ENCODE measurements at regions not wholly inside any gene's neighbourhood (a gene's known extent, or its start where the extent isn't known, plus 50 kb on each side); places are given as distances from the start of the nearest gene placed in this dataset.

DNA sequence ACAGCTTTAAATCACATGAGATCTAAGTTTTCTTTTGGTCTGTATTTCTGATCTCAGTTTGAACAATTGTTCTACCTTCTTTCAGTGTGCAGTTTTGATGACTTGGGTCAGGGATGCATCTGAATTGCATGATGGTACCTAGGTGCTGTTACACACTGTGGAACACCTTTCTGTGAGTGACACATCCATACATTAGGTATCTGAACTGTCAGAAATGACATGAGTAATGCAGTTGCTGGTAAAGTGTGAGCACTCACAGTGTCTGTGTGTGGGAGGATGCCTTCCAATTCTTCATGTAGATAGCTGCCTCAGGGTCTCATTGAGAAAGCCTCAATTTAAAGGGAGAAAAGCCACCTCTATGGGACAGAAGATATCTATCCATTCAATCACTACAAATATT, 411.9 kb downstream of the PPARGC1A start:
- ATAC-seq = no peak
- POLR2A ChIA-PET = no interaction called here
- H3K4me3 Mint-ChIP-seq = no peak overlapping the region

DNA sequence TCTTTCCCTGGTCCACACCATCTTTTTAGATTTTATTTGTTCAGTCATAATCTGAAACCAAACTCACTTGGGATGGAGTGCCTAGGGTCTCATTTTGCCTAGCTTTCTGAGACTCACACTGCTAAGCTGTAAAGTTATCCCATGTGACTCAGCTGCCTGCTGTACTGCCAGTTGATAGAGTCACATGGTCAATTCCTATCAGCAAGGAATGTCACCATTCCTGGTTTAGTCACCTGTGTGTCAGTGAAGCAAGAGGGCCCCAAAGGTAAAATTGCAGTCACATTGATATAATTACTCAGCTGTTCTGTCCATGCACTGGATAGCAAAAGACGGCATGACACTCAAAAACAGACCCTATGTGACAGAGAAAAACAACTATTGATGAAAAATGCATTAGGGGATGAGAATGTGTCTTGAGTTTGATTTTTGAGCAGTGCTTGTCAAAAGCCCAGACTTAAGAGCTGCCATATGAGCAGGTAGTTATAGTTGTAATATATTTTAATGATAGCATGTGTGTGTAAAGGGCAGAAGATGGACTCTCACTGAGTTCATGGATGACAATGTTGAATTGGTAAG, 413.2 kb downstream of the PPARGC1A start:
- Mint-ChIP-seq H3K4me1 (no peaks in the 10 kb centered on the region), H3K36me3 (peaks cover 0 to 7% (median 0%) of the 10 kb centered on the region in 3 donors), H3K9me3 (peaks cover 0 to 12% (median 8%) of the 10 kb centered on the region in 9 donors), H3K27me3 (peaks cover 0 to 9% (median 0%) of the 10 kb centered on the region in 5 donors), H3K27ac (no peak overlapping the region), H3K4me3 (no peak overlapping the region)
- DNase-seq (no peak), ATAC-seq (no peak)
- POLR2A ChIA-PET = no interaction called here

More for the DNA sequence above, 411.9 kb downstream of the PPARGC1A start:
- Mint-ChIP-seq H3K27ac (no peak overlapping the region), H3K27me3 (no peaks in the 10 kb centered on the region), H3K36me3 (no peaks in the 10 kb centered on the region), H3K4me1 (no peaks in the 10 kb centered on the region), H3K9me3 (peaks cover 0 to 3% (median 0%) of the 10 kb centered on the region in 9 donors)
- no peak for DNase-seq

DNA sequence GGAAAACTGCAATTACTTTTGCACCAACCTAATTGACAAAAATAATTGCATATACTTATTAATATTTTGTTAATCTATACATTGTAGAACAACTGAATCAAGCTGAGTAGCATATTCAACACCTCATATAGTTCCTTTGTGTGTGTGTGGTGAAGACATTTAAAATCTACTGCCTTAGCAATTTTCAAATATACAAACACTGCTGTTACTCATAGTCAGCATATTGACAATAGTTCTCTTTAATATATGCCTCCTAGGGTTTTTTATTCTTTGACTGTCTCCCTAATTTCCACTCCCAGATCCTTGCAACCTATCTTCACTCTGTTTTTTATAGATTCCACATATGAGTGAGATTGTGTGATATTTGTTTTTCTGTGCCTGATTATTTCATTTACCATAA, 426.8 kb downstream of the PPARGC1A start:
- POLR2A ChIA-PET = no interaction called here
- no peak for DNase-seq
- Mint-ChIP-seq H3K27ac (no peak overlapping the region), H3K27me3 (peaks cover 0 to 12% (median 0%) of the 10 kb centered on the region in 5 donors), H3K36me3 (peaks cover 0 to 5% (median 0%) of the 10 kb centered on the region in 3 donors), H3K9me3 (peaks cover 0 to 17% (median 10%) of the 10 kb centered on the region in 9 donors), H3K4me3 (no peak overlapping the region), H3K4me1 (no peaks in the 10 kb centered on the region)
- no peak for ATAC-seq

GRCh38 chr4:23458054-23458453, 431.8 kb downstream of the PPARGC1A start:
- H3K4me1 Mint-ChIP-seq = no peaks in the 10 kb centered on the region
- DNase-seq (no peak), ATAC-seq (no peak)
- no peak overlapping the region for H3K4me3 Mint-ChIP-seq
- H3K9me3 Mint-ChIP-seq = peaks cover 0 to 16% (median 2%) of the 10 kb centered on the region in 9 donors
- H3K27ac Mint-ChIP-seq = no peak overlapping the region
- H3K36me3 Mint-ChIP-seq = no peaks in the 10 kb centered on the region
- POLR2A ChIA-PET = no interaction called here
- peaks cover 0 to 12% (median 0%) of the 10 kb centered on the region in 5 donors for H3K27me3 Mint-ChIP-seq

DNA sequence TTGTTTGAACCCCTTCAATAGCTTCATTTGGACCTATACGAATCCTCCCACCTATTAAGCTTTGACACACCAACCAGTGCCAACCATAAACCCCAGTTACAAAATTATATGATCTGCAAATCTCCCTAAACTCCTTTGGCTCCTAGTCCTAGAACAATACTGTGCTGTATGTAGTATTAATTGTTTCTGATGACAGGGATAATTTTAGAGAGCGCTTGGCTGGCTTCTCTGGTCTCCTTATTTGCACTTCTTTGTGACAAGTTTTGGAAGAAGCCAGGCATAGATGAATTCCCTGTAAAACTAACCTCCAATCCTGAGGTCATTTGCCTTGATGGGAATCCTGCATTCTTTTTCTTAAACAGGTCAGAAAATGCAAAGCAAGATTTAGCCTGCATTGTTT, 433.0 kb downstream of the PPARGC1A start:
- Mint-ChIP-seq H3K4me1 (peaks cover 0 to 2% (median 0%) of the 10 kb centered on the region in 4 donors), H3K4me3 (no peak overlapping the region), H3K9me3 (peaks cover 0 to 15% (median 2%) of the 10 kb centered on the region in 9 donors), H3K36me3 (no peaks in the 10 kb centered on the region), H3K27ac (no peak overlapping the region), H3K27me3 (peaks cover 0 to 12% (median 1%) of the 10 kb centered on the region in 5 donors)
- POLR2A ChIA-PET = no interaction called here
- no peak for DNase-seq
- no peak for ATAC-seq

DNA sequence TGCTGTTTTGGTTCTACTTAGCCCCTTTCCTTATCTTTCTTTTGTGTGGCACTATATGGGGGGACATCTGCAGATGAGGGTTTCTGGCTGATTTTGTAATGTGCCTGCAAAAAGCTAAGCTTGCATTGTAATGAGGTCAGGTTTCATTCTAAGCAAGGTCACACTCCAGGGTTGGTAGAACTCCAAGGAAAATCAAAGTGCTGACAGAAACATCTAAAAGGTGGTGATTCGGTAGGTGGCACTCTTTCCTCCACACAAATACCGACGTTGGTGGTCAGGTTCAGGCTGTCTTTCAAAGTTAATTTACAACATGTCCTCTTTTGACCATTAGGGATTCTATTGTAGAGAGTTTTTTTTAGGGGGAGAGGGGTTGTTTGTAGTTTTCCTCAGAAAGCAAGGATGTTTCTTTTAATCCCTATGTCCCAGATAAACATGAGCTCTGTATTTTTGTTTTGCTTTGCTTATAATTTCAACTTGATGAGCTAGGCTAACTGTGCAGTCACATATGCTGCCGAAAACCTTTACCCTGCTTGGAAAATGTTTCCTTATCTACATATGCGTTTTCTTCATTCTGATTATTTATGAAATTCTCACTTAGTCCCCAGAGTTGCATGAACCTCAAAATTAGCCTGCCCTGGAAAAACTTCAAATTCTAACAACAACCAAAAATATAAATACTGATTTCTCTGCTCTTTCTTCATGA, 434.2 kb downstream of the PPARGC1A start:
- Mint-ChIP-seq H3K27ac (no peak overlapping the region), H3K27me3 (peaks cover 0 to 12% (median 1%) of the 10 kb centered on the region in 5 donors), H3K36me3 (no peaks in the 10 kb centered on the region), H3K4me1 (peaks cover 0 to 2% (median 0%) of the 10 kb centered on the region in 4 donors), H3K4me3 (no peak overlapping the region), H3K9me3 (peaks cover 0 to 15% (median 0%) of the 10 kb centered on the region in 9 donors)
- ATAC-seq (no peak), DNase-seq (no peak)
- POLR2A ChIA-PET = no interaction called here

DNA sequence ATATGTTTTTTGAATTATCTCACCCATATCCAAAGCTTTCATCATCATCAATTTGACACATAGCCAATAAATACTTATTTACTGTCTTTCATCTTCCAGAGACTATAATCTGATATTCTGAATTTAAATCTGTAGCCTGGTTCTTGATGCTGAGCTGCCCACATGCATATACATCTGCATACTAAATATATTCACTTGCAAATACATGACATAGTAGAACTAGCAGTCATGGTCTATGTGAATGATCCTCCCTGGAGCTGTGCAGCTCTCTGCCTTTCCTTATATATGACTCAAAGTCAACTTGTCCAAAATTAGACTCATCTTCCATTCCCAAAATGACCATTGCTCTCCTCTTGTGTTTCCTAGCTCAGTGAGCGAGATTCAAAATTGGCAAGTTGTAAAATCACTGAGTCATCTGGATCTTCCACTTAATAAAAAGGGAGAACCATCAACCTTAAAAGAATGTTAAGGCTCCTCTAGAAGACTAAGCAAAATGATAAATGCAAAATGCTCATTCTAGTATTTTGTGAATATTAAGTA, 448.2 kb downstream of the PPARGC1A start:
- H3K4me1 Mint-ChIP-seq = no peaks in the 10 kb centered on the region
- no peaks in the 10 kb centered on the region for H3K36me3 Mint-ChIP-seq
- H3K9me3 Mint-ChIP-seq = peaks cover 0 to 15% (median 0%) of the 10 kb centered on the region in 9 donors
- ATAC-seq (no peak), DNase-seq (no peak)
- peaks cover 0 to 2% (median 0%) of the 10 kb centered on the region in 5 donors for H3K27me3 Mint-ChIP-seq
- H3K27ac Mint-ChIP-seq = no peak overlapping the region
- H3K4me3 Mint-ChIP-seq = no peak overlapping the region
- POLR2A ChIA-PET = no interaction called here

DNA sequence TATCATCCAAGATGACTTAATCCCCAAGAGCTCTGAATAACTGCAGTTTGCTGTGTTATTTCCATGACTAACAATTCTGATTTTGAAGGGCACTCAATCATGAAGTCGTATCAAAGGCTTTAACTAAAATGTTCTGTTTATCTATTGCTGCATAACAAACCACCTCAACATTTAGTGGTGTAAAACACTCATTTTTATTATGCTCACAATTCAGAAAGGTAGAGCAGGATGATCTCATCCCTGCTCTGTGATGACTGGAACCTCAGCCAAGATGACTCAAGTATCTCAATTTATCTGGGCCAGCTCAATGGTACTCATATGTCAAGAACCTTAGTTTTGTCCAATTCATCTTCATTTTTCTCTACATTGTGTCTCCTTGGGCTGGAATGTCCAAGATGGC, 451.1 kb downstream of the PPARGC1A start:
- Mint-ChIP-seq H3K4me3 (no peak overlapping the region), H3K27ac (no peak overlapping the region), H3K27me3 (no peaks in the 10 kb centered on the region), H3K36me3 (no peaks in the 10 kb centered on the region), H3K9me3 (peaks cover 0 to 15% (median 2%) of the 10 kb centered on the region in 9 donors), H3K4me1 (no peaks in the 10 kb centered on the region)
- DNase-seq (no peak), ATAC-seq (no peak)
- POLR2A ChIA-PET = no interaction called here

DNA sequence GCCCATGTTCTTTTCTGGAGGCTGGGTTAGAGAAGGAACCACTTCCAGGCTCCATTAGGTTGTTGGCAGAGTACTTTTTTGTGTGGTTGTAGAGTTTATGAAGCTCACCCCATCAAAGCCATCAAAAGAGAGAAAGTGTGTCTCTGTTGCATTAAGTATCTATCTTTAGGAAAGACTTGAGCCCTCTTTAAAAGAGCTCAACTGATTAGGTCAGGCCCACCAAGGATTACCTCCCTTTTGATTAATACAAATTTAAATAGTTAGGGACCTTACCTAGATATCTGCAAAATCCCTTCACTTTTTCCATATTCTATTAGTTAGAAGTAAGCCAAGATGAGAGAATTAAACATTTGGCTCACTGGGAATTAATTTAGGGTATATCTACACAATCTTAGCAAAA, 460.4 kb downstream of the PPARGC1A start:
- Mint-ChIP-seq H3K27me3 (no peaks in the 10 kb centered on the region), H3K9me3 (peaks cover 0 to 14% (median 3%) of the 10 kb centered on the region in 9 donors), H3K4me1 (no peaks in the 10 kb centered on the region), H3K4me3 (no peak overlapping the region), H3K27ac (no peak overlapping the region), H3K36me3 (no peaks in the 10 kb centered on the region)
- no peak for ATAC-seq
- POLR2A ChIA-PET = no interaction called here
- DNase-seq = no peak

- Mint-ChIP-seq H3K36me3 (no peaks in the 10 kb centered on the region), H3K9me3 (peaks cover 0 to 13% (median 3%) of the 10 kb centered on the region in 9 donors), H3K4me3 (no peak overlapping the region), H3K27me3 (peaks cover 0 to 6% (median 0%) of the 10 kb centered on the region in 5 donors), H3K27ac (no peak overlapping the region), H3K4me1 (no peaks in the 10 kb centered on the region)
- DNase-seq = no peak
- POLR2A ChIA-PET = no interaction called here
- no peak for ATAC-seq
These were observed 464.3 kb downstream of the PPARGC1A start for GRCh38 chr4:23425570-23425969.

DNA sequence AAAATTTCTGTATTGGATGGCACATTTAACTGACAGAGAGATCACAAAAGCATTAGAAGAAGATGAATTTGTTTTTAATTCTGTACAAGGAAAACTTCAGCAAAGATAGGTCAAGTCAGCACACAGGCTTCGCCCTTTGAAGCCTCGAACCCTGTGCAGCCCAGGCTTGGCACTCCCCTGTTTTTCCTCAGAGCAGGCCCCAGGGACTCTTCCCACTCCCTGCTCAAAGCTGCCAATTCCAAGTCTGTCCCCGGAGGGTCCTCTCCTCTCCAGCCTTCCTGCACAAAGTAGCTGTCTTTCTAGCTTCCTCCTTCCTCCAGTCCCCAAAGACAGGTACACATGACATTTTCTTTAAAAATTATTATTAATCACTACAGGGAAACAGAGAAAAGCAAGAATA, 466.3 kb downstream of the PPARGC1A start:
- POLR2A ChIA-PET = no interaction called here
- Mint-ChIP-seq H3K4me3 (no peak overlapping the region), H3K27me3 (peaks cover 0 to 6% (median 0%) of the 10 kb centered on the region in 5 donors), H3K27ac (no peak overlapping the region), H3K4me1 (no peaks in the 10 kb centered on the region), H3K36me3 (no peaks in the 10 kb centered on the region), H3K9me3 (peaks cover 0 to 10% (median 0%) of the 10 kb centered on the region in 9 donors)
- DNase-seq (no peak), ATAC-seq (no peak)

DNA sequence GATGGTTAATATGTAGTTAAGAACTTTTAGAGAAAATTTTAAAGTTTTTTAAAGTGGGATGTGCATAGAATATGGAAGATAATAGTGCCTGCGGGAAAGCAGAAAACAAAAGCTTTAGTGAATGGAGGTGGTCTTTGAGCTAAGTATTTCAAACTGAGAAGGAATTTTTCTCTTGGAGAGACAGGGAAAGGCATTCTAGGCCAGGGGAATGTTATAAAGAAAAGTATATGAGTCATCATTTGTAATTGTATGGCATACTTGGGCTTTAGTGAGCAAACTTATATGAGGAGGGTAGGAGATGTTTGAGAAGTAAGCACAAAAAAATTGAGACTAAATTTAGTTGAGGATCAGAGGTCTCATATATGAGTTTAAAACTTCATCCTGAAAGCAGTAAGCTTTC, 467.0 kb downstream of the PPARGC1A start:
- H3K27ac Mint-ChIP-seq = no peak overlapping the region
- H3K27me3 Mint-ChIP-seq = peaks cover 0 to 6% (median 0%) of the 10 kb centered on the region in 5 donors
- POLR2A ChIA-PET = no interaction called here
- peaks cover 0 to 7% (median 0%) of the 10 kb centered on the region in 9 donors for H3K9me3 Mint-ChIP-seq
- DNase-seq (no peak), ATAC-seq (no peak)
- H3K36me3 Mint-ChIP-seq = no peaks in the 10 kb centered on the region
- no peaks in the 10 kb centered on the region for H3K4me1 Mint-ChIP-seq
- H3K4me3 Mint-ChIP-seq = no peak overlapping the region

- DNase-seq (no peak), ATAC-seq (no peak)
- POLR2A ChIA-PET = no interaction called here
- Mint-ChIP-seq H3K27me3 (peaks cover 0 to 1% (median 0%) of the 10 kb centered on the region in 5 donors), H3K9me3 (peaks cover 0 to 4% (median 0%) of the 10 kb centered on the region in 9 donors), H3K27ac (no peak overlapping the region), H3K4me3 (no peak overlapping the region), H3K4me1 (no peaks in the 10 kb centered on the region), H3K36me3 (no peaks in the 10 kb centered on the region)
These were observed 476.2 kb downstream of the PPARGC1A start for GRCh38 chr4:23413631-23414030.

Data from naive thymus-derived CD8-positive, alpha-beta T cell (primary cell).